ENCODE measurements at regions not wholly inside any gene's neighbourhood (a gene's known extent, or its start where the extent isn't known, plus 50 kb on each side); places are given as distances from the start of the nearest gene placed in this dataset.

GRCh38 chr5:107773479-107773878 lies 102.7 kb upstream of the EFNA5 start:
- no peak overlapping the region for H3K27ac Mint-ChIP-seq (ENCODE audit: unreplicated experiment)
- H3K4me3 Mint-ChIP-seq, result no peak overlapping the region
- peaks cover 80% of the 10 kb centered on the region for H3K4me1 Mint-ChIP-seq
- no peak for DNase-seq (ENCODE audit: low read depth, low spot score)
- H3K27me3 Mint-ChIP-seq (ENCODE audit: low read depth), result no peaks in the 10 kb centered on the region
- no peaks in the 10 kb centered on the region for H3K36me3 Mint-ChIP-seq (ENCODE audit: low read depth)
- H3K9me3 Mint-ChIP-seq, result no peaks in the 10 kb centered on the region
- TF ChIP-seq CTCF (conservative IDR thresholded peaks at IDR 0.05), result no peak

GRCh38 chr5:107772418-107773310 lies 101.9 kb upstream of the EFNA5 start:
- Mint-ChIP-seq H3K4me1 (peaks cover 72% of the 10 kb centered on the region), H3K27me3 (ENCODE audit: low read depth) (no peaks in the 10 kb centered on the region), H3K36me3 (ENCODE audit: low read depth) (no peaks in the 10 kb centered on the region), H3K27ac (ENCODE audit: unreplicated experiment) (peak overlapping the region; percentile 83), H3K9me3 (no peaks in the 10 kb centered on the region), H3K4me3 (no peak overlapping the region)
- no peak for TF ChIP-seq CTCF (conservative IDR thresholded peaks at IDR 0.05)
- DNase-seq (ENCODE audit: low read depth, low spot score), result no peak

GRCh38 chr5:107771926-107772325 lies 101.2 kb upstream of the EFNA5 start:
- no peaks in the 10 kb centered on the region for H3K27me3 Mint-ChIP-seq (ENCODE audit: low read depth)
- no peak for TF ChIP-seq CTCF (conservative IDR thresholded peaks at IDR 0.05)
- peaks cover 64% of the 10 kb centered on the region for H3K4me1 Mint-ChIP-seq
- H3K9me3 Mint-ChIP-seq, result no peaks in the 10 kb centered on the region
- H3K4me3 Mint-ChIP-seq, result no peak overlapping the region
- DNase-seq (ENCODE audit: low read depth, low spot score), result no peak
- H3K27ac Mint-ChIP-seq (ENCODE audit: unreplicated experiment), result no peak overlapping the region
- no peaks in the 10 kb centered on the region for H3K36me3 Mint-ChIP-seq (ENCODE audit: low read depth)

- H3K27ac Mint-ChIP-seq (ENCODE audit: unreplicated experiment), result peak overlapping the region; percentile 73
- H3K4me1 Mint-ChIP-seq, result peaks cover 50% of the 10 kb centered on the region
- TF ChIP-seq CTCF (conservative IDR thresholded peaks at IDR 0.05), result no peak
- no peak for DNase-seq (ENCODE audit: low read depth, low spot score)
- H3K9me3 Mint-ChIP-seq, result no peaks in the 10 kb centered on the region
- H3K4me3 Mint-ChIP-seq, result peak overlapping the region; percentile 39
- no peaks in the 10 kb centered on the region for H3K36me3 Mint-ChIP-seq (ENCODE audit: low read depth)
- no peaks in the 10 kb centered on the region for H3K27me3 Mint-ChIP-seq (ENCODE audit: low read depth)
Measured at GRCh38 chr5:107770051-107770450, 99.3 kb upstream of the EFNA5 start.

GRCh38 chr5:107769519-107769918 lies 98.8 kb upstream of the EFNA5 start:
- H3K36me3 Mint-ChIP-seq (ENCODE audit: low read depth), result no peaks in the 10 kb centered on the region
- TF ChIP-seq CTCF (conservative IDR thresholded peaks at IDR 0.05), result no peak
- no peaks in the 10 kb centered on the region for H3K27me3 Mint-ChIP-seq (ENCODE audit: low read depth)
- no peak for DNase-seq (ENCODE audit: low read depth, low spot score)
- H3K9me3 Mint-ChIP-seq, result no peaks in the 10 kb centered on the region
- H3K27ac Mint-ChIP-seq (ENCODE audit: unreplicated experiment), result peak overlapping the region; percentile 73
- peaks cover 46% of the 10 kb centered on the region for H3K4me1 Mint-ChIP-seq
- no peak overlapping the region for H3K4me3 Mint-ChIP-seq

All from neural crest cell (in vitro differentiated cells).